Vagina (tissue), 2 donors: ENCODE measurements at regions not wholly inside any gene's neighbourhood (a gene's known extent, or its start where the extent isn't known, plus 50 kb on each side); places are given as distances from the start of the nearest gene placed in this dataset.

Source experiments
- POLR2A ChIP-seq, 2 donors: fragments of 450-650 bp; IDR thresholded peaks; one replicate each; pipeline ENCODE4 v1.6.1; 2017; ENCODE audit warnings: antibody characterized with exemption in 2 of 2, mild to moderate bottlenecking in 2 of 2, moderate library complexity in 2 of 2
- TF ChIP-seq, protein P1 (sequence below), 3 experiments: fragments of 450-650 bp in 2 of 3; fragments of 200-600 bp in 1 of 3; sonication (generic) in 1 of 3; IDR thresholded peaks; one replicate each; pipeline ENCODE4 v1.5.1; 2017 to 2019; ENCODE audit warnings: antibody characterized with exemption in 3 of 3, mild to moderate bottlenecking in 2 of 3, moderate library complexity in 2 of 3

DNA sequence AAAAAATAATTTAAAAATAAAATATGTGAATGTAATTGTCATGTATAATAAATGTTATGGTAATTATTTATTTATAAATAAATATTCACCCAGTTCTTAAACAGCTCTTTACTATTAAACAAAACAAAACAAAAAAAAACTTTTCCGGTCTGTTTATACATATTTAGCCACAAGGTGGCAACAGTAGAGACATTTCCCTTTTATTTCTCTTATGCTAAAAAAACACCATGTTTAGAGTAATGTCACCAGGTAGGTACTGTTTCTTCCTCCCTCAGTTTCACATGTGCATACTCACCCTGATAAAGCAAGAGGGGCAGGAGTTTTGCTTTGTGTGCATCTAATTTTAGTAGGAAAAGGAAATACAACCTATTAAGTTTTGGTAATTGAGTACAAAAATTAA lies 610.4 kb upstream of the IMPG1 start:
- TF ChIP-seq, protein P1, sequence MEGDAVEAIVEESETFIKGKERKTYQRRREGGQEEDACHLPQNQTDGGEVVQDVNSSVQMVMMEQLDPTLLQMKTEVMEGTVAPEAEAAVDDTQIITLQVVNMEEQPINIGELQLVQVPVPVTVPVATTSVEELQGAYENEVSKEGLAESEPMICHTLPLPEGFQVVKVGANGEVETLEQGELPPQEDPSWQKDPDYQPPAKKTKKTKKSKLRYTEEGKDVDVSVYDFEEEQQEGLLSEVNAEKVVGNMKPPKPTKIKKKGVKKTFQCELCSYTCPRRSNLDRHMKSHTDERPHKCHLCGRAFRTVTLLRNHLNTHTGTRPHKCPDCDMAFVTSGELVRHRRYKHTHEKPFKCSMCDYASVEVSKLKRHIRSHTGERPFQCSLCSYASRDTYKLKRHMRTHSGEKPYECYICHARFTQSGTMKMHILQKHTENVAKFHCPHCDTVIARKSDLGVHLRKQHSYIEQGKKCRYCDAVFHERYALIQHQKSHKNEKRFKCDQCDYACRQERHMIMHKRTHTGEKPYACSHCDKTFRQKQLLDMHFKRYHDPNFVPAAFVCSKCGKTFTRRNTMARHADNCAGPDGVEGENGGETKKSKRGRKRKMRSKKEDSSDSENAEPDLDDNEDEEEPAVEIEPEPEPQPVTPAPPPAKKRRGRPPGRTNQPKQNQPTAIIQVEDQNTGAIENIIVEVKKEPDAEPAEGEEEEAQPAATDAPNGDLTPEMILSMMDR (IDR thresholded peaks at IDR 0.05), result no peak
- no peak for TF ChIP-seq POLR2A (IDR thresholded peaks at IDR 0.05)
